Ovary (tissue), 3 donors: ENCODE measurements at regions not wholly inside any gene's neighbourhood (a gene's known extent, or its start where the extent isn't known, plus 50 kb on each side); places are given as distances from the start of the nearest gene placed in this dataset.

Source experiments
- POLR2A ChIP-seq: fragments of 450-650 bp; IDR thresholded peaks from one replicate; pipeline ENCODE4 v1.6.1; 2017; ENCODE audit warnings: antibody characterized with exemption, mild to moderate bottlenecking, moderate library complexity
- TF ChIP-seq, protein P1 (sequence below), 3 donors: fragments of 450-650 bp in 2 of 3; fragments of 200-600 bp in 1 of 3; IDR thresholded peaks; one replicate each; pipeline versions ENCODE4 v1.5.1 to v1.8.0; 2016 to 2022; ENCODE audit warnings: antibody characterized with exemption in 3 of 3, mild to moderate bottlenecking in 1 of 3
- donor health status: DM: no; HTN: no; CAD: no.

DNA sequence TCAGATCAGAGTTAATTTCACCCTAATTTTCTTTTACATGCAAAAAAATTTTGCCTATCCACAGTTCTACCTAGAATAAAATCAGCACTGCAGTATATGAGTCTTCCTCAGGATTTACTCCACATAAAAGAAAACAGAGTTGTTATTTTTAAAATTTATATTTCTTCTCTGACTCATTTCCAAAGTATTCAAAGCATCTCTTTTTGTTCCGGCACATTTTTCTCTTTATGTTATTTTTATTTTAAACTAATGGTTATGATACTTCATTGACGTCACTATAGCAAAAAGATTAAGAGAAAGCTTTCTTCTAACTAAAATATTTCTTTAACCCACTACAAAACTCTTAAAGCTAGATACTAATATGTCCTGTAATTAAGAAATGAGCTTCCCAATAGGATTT, 590.4 kb downstream of the PRELID2 start:
- TF ChIP-seq POLR2A, result no peak
- TF ChIP-seq, protein P1, sequence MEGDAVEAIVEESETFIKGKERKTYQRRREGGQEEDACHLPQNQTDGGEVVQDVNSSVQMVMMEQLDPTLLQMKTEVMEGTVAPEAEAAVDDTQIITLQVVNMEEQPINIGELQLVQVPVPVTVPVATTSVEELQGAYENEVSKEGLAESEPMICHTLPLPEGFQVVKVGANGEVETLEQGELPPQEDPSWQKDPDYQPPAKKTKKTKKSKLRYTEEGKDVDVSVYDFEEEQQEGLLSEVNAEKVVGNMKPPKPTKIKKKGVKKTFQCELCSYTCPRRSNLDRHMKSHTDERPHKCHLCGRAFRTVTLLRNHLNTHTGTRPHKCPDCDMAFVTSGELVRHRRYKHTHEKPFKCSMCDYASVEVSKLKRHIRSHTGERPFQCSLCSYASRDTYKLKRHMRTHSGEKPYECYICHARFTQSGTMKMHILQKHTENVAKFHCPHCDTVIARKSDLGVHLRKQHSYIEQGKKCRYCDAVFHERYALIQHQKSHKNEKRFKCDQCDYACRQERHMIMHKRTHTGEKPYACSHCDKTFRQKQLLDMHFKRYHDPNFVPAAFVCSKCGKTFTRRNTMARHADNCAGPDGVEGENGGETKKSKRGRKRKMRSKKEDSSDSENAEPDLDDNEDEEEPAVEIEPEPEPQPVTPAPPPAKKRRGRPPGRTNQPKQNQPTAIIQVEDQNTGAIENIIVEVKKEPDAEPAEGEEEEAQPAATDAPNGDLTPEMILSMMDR (IDR thresholded peaks at IDR 0.05), result no peak
